ENCODE measurements at regions not wholly inside any gene's neighbourhood (a gene's known extent, or its start where the extent isn't known, plus 50 kb on each side); places are given as distances from the start of the nearest gene placed in this dataset.

DNA sequence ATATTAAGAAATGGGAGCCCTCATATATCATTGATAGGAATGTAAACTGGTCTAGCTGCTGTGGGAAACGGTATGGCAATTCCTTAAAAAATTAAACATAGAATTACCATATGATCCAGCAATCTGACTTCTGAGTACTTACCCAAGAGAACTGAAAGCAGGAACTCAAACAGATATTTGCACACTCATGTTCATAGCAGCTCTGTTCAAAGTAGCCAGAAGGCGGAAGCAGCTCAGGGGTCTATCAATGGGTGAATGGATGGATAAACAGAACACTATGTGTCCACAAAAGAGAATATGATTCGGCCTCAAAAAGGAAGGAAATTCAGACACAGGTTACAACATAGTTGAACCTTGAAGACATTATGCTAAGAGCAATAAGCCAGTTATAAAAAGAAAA, 135.7 kb upstream of the NDUFV2 start:
- TF ChIP-seq POLR2A (IDR thresholded peaks at IDR 0.05), result no peak
- TF ChIP-seq, protein P1, sequence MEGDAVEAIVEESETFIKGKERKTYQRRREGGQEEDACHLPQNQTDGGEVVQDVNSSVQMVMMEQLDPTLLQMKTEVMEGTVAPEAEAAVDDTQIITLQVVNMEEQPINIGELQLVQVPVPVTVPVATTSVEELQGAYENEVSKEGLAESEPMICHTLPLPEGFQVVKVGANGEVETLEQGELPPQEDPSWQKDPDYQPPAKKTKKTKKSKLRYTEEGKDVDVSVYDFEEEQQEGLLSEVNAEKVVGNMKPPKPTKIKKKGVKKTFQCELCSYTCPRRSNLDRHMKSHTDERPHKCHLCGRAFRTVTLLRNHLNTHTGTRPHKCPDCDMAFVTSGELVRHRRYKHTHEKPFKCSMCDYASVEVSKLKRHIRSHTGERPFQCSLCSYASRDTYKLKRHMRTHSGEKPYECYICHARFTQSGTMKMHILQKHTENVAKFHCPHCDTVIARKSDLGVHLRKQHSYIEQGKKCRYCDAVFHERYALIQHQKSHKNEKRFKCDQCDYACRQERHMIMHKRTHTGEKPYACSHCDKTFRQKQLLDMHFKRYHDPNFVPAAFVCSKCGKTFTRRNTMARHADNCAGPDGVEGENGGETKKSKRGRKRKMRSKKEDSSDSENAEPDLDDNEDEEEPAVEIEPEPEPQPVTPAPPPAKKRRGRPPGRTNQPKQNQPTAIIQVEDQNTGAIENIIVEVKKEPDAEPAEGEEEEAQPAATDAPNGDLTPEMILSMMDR (IDR thresholded peaks at IDR 0.05), result no peak
- TF ChIP-seq POLR2AphosphoS5 (IDR thresholded peaks at IDR 0.05), result no peak
